Pancreas (tissue), 10 donors: ENCODE measurements at regions not wholly inside any gene's neighbourhood (a gene's known extent, or its start where the extent isn't known, plus 50 kb on each side); places are given as distances from the start of the nearest gene placed in this dataset.

Experiments used
- ATAC-seq, 4 donors: fragments of 200-7000 bp; cut with Tn5 transposase; one replicate each; pipeline versions ENCODE4 v1.8.0 to v1.9.1; 2020; ENCODE audit warnings: mild to moderate bottlenecking in 4 of 4, moderate library complexity in 4 of 4
- DNase-seq, 6 donors: peaks; one replicate each; pipeline ENCODE4 v3.0.0-alpha.2; 2020
- FAIRE-seq: peaks from 2 replicates; lab custom pipeline; 2012; peaks lifted over from hg19 to GRCh38; lab: Jason Lieb, UNC
- H3K27ac ChIP-seq, 4 donors: fragments of 200-600 bp; sonication (generic); 1 replicate in 3 of 4; 2 replicates in 1 of 4; pipeline versions ENCODE4 v1.5.0 to v1.8.0; 2020
- H3K27me3 ChIP-seq, 4 donors: fragments of 200-600 bp; one replicate each; pipeline ENCODE4 v1.8.0; 2021
- H3K36me3 ChIP-seq, 3 donors: fragments of 200-600 bp; sonication (generic) in 1 of 3; one replicate each; pipeline versions ENCODE4 v1.5.0 to v1.8.0; 2020 to 2021
- H3K4me1 ChIP-seq, 3 donors: fragments of 200-600 bp; one replicate each; pipeline ENCODE4 v1.8.0; 2021
- H3K4me3 ChIP-seq, 4 donors: fragments of 200-600 bp; sonication (generic) in 2 of 4; one replicate each; pipeline versions ENCODE4 v1.5.0 to v1.8.0; 2020 to 2021
- H3K9me3 ChIP-seq, 4 donors: fragments of 200-600 bp; one replicate each; pipeline ENCODE4 v1.8.0; 2021
- CTCF ChIP-seq, 4 donors: fragments of 200-600 bp; sonication (generic) in 3 of 4; IDR thresholded peaks; one replicate each; pipeline versions ENCODE4 v1.5.0 to v1.8.0; 2021; ENCODE audit warnings: antibody characterized with exemption in 4 of 4
- WGBS, 2 donors: extraction: QIAGEN DNeasy Blood & Tissue Kit; methylation state at CpG; one replicate each; pipeline ENCODE4 v1.1.7; 2013; 5-methylcytosine and 5-hydroxymethylcytosine counted together
- intact Hi-C, 3 donors: fragments of 100-400 bp; cut with DNase I; formaldehyde crosslinking; loops; one replicate each; pipeline versions ENCODE4 v1.11.1 to v1.14.2; 2022
- donor health status: healthy with polysubstance abuse.
- donor health status: DM: no; HTN: no; CAD: no; lungs with moderate emphysema.
- donor health status: DM: no; HTN: no; CAD: no.
- donor health status: control.
- donor health status: control.
- donor health status: Bipolar disorder and iron deficiency.
- donor health status: DM: yes; HTN: yes; CAD: no.
- donor health status: DM: no; HTN: no; CAD: no.
- donor health status: DM: no; HTN: no; CAD: no.
- donor health status: DM: yes; HTN: yes; CAD: no.

- 80 to 90% methylated on average over 1 of the region's 1 CpG for WGBS, 2 donors
- no peak for TF ChIP-seq CTCF (IDR thresholded peaks at IDR 0.05)
- no peaks in the 10 kb centered on the region for H3K27me3 ChIP-seq
- H3K27ac ChIP-seq = no peak overlapping the region
- no peak for FAIRE-seq
- intact Hi-C loops = no loop called here
- no peak overlapping the region for H3K4me3 ChIP-seq
- DNase-seq = no peak
- H3K9me3 ChIP-seq = no peaks in the 10 kb centered on the region
- no peaks in the 10 kb centered on the region for H3K4me1 ChIP-seq
- no peak for ATAC-seq
- no peaks in the 10 kb centered on the region for H3K36me3 ChIP-seq
These were observed 659.9 kb downstream of the SI start for GRCh38 chr3:164418414-164418813.

DNA sequence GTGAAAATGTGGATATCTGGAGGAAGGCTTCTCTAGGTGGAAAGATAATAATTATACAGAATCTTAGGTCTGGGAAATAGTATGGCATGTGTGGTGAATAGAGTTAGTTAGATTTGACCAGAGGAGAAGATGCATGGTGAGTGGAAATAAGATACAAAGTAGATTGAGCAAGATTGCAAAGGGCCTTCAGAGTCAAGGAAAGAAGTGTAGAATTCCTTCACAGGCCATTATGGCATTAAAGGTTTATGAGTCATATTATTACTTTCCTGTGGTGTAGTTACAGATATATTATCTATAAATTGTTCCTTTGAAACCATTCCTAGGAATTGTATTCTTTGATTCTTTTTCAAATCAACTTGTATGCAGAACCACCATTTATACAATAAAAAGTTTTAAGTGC lies 660.3 kb downstream of the SI start:
- no peak for ATAC-seq
- intact Hi-C loops = no loop called here
- DNase-seq = no peak
- H3K27me3 ChIP-seq = no peaks in the 10 kb centered on the region
- FAIRE-seq = no peak
- no peaks in the 10 kb centered on the region for H3K36me3 ChIP-seq
- TF ChIP-seq CTCF (IDR thresholded peaks at IDR 0.05) = no peak
- no peak overlapping the region for H3K27ac ChIP-seq
- no peak overlapping the region for H3K4me3 ChIP-seq
- H3K9me3 ChIP-seq = no peaks in the 10 kb centered on the region
- no peaks in the 10 kb centered on the region for H3K4me1 ChIP-seq

- intact Hi-C loops = no loop called here
- no peak for ATAC-seq
- H3K9me3 ChIP-seq = no peaks in the 10 kb centered on the region
- no peaks in the 10 kb centered on the region for H3K4me1 ChIP-seq
- H3K4me3 ChIP-seq = no peak overlapping the region
- no peak for TF ChIP-seq CTCF (IDR thresholded peaks at IDR 0.05)
- no peaks in the 10 kb centered on the region for H3K27me3 ChIP-seq
- no peak for DNase-seq
- WGBS, 2 donors = 67 to 69% methylated on average over 3 of the region's 3 CpGs
- FAIRE-seq = no peak
- H3K27ac ChIP-seq = no peak overlapping the region
- H3K36me3 ChIP-seq = no peaks in the 10 kb centered on the region
These were observed 661.6 kb downstream of the SI start for GRCh38 chr3:164416491-164417222.

- Histone ChIP-seq H3K27me3 (no peaks in the 10 kb centered on the region), H3K27ac (no peak overlapping the region), H3K9me3 (no peaks in the 10 kb centered on the region), H3K36me3 (no peaks in the 10 kb centered on the region), H3K4me1 (peaks cover 0 to 5% (median 0%) of the 10 kb centered on the region in 3 donors), H3K4me3 (no peak overlapping the region)
- intact Hi-C loops = no loop called here
- 90 to 94% methylated on average over 1 of the region's 1 CpG for WGBS, 2 donors
- no peak for TF ChIP-seq CTCF (IDR thresholded peaks at IDR 0.05)
- FAIRE-seq (no peak), DNase-seq (no peak), ATAC-seq (no peak)
These were observed 670.0 kb downstream of the SI start for GRCh38 chr3:164408326-164408725.

- intact Hi-C loops = no loop called here
- no peaks in the 10 kb centered on the region for H3K9me3 ChIP-seq
- no peaks in the 10 kb centered on the region for H3K27me3 ChIP-seq
- peaks cover 0 to 5% (median 0%) of the 10 kb centered on the region in 3 donors for H3K4me1 ChIP-seq
- H3K36me3 ChIP-seq = no peaks in the 10 kb centered on the region
- H3K27ac ChIP-seq = no peak overlapping the region
- ATAC-seq (no peak), FAIRE-seq (no peak), DNase-seq (no peak)
- no peak overlapping the region for H3K4me3 ChIP-seq
- 72 to 77% methylated on average over 3 of the region's 3 CpGs for WGBS, 2 donors
- TF ChIP-seq CTCF (IDR thresholded peaks at IDR 0.05) = no peak
These were observed 671.2 kb downstream of the SI start for GRCh38 chr3:164407111-164407510.
